NCI-H2196 (cell line): ENCODE measurements at regions not wholly inside any gene's neighbourhood (a gene's known extent, or its start where the extent isn't known, plus 50 kb on each side); places are given as distances from the start of the nearest gene placed in this dataset.
"Not testable (repeated sequence)": the region's sequence is repeated elsewhere in the genome, so short reads cannot be mapped to it uniquely, and the experiment has no call there.

Experiments used
- DNase-seq: peaks from one replicate; lab custom pipeline; 2025; ENCODE audit not compliant: unreplicated experiment; lab: John Stamatoyannopoulos, UW

GRCh38 chr2:203585516-203585915 lies 50.4 kb upstream of the RAPH1 start:
- no peak for DNase-seq

GRCh38 chr2:203586206-203586605 lies 51.1 kb upstream of the RAPH1 start:
- DNase-seq, result no peak

- DNase-seq, result no peak
Measured at GRCh38 chr2:203586696-203587095, 51.6 kb upstream of the RAPH1 start.

- no peak for DNase-seq
Measured at GRCh38 chr2:203590496-203590895, 55.4 kb upstream of the RAPH1 start.

GRCh38 chr2:203591642-203592041 lies 56.5 kb upstream of the RAPH1 start:
- DNase-seq, result no peak

GRCh38 chr2:203592470-203592869 lies 57.4 kb upstream of the RAPH1 start:
- no peak for DNase-seq

- no peak for DNase-seq
Measured at GRCh38 chr2:203594541-203594940, 59.4 kb upstream of the RAPH1 start.

GRCh38 chr2:203596183-203596582 lies 61.1 kb upstream of the RAPH1 start:
- DNase-seq, result no peak

GRCh38 chr2:203599509-203599908 lies 64.4 kb upstream of the RAPH1 start:
- DNase-seq, result no peak

- DNase-seq, result no peak
Measured at GRCh38 chr2:203600286-203600685, 65.2 kb upstream of the RAPH1 start.

GRCh38 chr2:203603456-203604389 lies 68.6 kb upstream of the RAPH1 start:
- no peak for DNase-seq

- DNase-seq, result no peak
Measured at GRCh38 chr2:203605302-203605701, 70.2 kb upstream of the RAPH1 start.

GRCh38 chr2:203606051-203606450 lies 71.0 kb upstream of the RAPH1 start:
- no peak for DNase-seq

GRCh38 chr2:203610558-203610957 lies 75.5 kb upstream of the RAPH1 start:
- no peak for DNase-seq

GRCh38 chr2:203612246-203612645 lies 77.1 kb upstream of the RAPH1 start:
- DNase-seq, result no peak

GRCh38 chr2:203619267-203619878 lies 84.3 kb upstream of the RAPH1 start:
- no peak for DNase-seq

- DNase-seq, result no peak
Measured at GRCh38 chr2:203621981-203622515, 84.4 kb upstream of the CD28 start.

- no peak for DNase-seq
Measured at GRCh38 chr2:203623096-203623495, 83.3 kb upstream of the CD28 start.

- no peak for DNase-seq
Measured at GRCh38 chr2:203623661-203624060, 82.8 kb upstream of the CD28 start.

- DNase-seq, result no peak
Measured at GRCh38 chr2:203625701-203626100, 80.7 kb upstream of the CD28 start.

GRCh38 chr2:203626247-203626646 lies 80.2 kb upstream of the CD28 start:
- not testable (repeated sequence) for DNase-seq
